ENCODE measurements at regions not wholly inside any gene's neighbourhood (a gene's known extent, or its start where the extent isn't known, plus 50 kb on each side); places are given as distances from the start of the nearest gene placed in this dataset.

DNA sequence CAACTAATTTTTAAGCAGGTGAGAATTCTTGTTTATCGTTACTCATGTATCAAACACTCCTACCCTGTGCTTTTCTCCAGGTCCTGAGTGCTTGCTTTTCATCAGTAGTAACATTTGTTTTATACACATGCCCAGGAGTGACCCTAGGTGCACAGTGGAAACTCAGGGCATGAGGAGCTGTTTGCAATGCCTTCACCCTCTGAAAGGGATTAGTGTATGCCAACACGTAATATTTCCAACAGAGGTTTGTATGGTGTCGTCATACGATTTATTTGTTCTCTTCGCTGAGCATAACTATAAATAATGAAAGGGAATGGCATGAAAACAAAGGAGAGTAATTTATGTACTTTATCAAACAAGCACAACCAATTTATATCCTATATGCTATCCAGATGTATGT lies 537.4 kb upstream of the MMS22L start:
- no peak for TF ChIP-seq EZH2 (optimal IDR thresholded peaks at IDR 0.05; ENCODE audit: low read depth, low read length)
- TF ChIP-seq, protein P1, sequence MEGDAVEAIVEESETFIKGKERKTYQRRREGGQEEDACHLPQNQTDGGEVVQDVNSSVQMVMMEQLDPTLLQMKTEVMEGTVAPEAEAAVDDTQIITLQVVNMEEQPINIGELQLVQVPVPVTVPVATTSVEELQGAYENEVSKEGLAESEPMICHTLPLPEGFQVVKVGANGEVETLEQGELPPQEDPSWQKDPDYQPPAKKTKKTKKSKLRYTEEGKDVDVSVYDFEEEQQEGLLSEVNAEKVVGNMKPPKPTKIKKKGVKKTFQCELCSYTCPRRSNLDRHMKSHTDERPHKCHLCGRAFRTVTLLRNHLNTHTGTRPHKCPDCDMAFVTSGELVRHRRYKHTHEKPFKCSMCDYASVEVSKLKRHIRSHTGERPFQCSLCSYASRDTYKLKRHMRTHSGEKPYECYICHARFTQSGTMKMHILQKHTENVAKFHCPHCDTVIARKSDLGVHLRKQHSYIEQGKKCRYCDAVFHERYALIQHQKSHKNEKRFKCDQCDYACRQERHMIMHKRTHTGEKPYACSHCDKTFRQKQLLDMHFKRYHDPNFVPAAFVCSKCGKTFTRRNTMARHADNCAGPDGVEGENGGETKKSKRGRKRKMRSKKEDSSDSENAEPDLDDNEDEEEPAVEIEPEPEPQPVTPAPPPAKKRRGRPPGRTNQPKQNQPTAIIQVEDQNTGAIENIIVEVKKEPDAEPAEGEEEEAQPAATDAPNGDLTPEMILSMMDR (IDR thresholded peaks at IDR 0.05; ENCODE audit: low read length), result no peak

All from MM.1S (cell line).